Stimulated activated CD8-positive, alpha-beta memory T cell treated with anti-CD3 and anti-CD28 coated beads, Interleukin-4, amount 100 ng/mL, for 1 hour (primary cell): ENCODE measurements at regions not wholly inside any gene's neighbourhood (a gene's known extent, or its start where the extent isn't known, plus 50 kb on each side); places are given as distances from the start of the nearest gene placed in this dataset.

Source experiments
- DNase-seq, 2 donors: peaks; one replicate each; pipeline ENCODE4 v3.0.0-alpha.2; 2020; ENCODE audit warnings: low read depth in 2 of 2, low spot score in 1 of 2

DNA sequence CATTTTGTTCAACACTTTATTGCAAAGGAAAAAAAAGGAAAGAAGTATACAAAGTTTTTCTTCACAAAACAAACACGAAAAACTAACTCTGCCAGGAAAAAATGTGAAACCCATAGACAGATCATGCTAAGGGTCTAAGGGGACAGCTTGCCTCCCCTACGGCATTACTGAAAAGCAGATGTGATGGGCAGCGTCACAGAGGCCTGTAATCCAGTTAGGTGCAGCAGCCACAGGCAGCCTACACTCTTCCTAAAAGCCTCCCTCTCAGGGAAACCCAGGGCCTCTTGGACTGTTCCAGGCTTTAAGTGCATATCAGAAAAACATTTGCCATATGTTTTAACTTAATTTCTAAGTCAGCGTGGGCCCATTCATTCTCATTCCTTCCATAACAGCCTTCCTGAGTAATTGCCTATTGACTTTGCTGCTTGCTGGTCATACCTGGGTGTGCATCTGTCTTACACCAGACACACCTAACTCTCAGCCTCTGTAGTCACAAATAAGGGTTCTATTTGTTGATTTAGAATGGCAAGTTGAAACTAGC, 135.7 kb upstream of the SERP2 start:
- no peak for DNase-seq

GRCh38 chr13:44240611-44241145, 132.9 kb upstream of the SERP2 start:
- DNase-seq: no peak

GRCh38 chr13:44241638-44242037, 132.0 kb upstream of the SERP2 start:
- DNase-seq: no peak

DNA sequence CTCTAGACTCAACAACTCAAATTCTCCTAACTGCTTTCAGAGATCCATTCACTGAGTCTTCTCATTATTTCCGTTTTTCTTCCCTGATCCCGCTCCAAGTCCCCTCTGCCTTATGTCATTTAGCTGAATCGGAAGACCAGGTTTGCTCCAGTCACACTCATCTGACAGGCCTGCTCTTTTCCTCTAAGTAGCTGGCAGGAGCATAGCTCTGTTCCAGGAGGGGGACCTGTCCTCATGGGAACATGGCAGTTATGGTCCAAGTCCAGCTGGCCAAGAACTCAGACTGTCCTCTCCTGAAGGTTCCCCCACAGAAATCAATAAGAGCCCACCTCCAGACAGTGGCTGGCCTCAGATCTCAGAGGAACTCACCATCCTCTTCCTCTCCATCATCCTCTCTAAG, 130.9 kb upstream of the SERP2 start:
- no peak for DNase-seq

- DNase-seq: peak in 1 of 2 donors; percentile 2
These were observed 130.3 kb upstream of the SERP2 start for GRCh38 chr13:44243198-44243857.

- no peak for DNase-seq
These were observed 129.3 kb upstream of the SERP2 start for GRCh38 chr13:44244288-44244687.

- DNase-seq: no peak
These were observed 124.2 kb upstream of the SERP2 start for GRCh38 chr13:44249431-44249836.

GRCh38 chr13:44252938-44253337, 120.7 kb upstream of the SERP2 start:
- DNase-seq: no peak

DNA sequence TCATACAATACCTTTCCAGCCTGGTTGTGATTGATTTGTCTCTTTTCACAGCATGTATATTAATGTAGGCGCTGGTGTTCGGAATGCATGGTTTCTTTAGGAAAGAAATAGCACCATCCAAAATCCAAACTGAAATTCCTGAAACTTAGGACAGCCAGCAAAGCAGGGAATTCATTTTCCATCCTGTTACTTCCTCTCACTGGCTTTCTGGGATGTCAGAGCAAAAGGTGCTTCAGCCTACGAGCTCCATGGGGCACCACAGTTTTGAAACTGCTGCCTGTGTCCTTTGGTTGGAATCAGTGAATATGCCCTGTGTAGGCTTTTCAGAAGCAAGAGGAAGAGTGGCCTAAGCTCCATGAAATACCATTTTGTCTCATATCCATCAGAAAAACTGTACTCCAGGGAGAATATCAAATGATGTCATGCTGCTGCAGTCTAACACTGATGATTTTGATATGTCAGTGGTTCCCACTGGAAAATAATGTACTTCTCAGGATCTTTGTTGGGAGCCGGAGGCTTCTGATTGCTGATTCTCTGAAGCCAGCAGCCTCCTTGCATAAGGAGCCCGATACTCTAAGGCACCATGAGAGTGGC, 117.8 kb upstream of the SERP2 start:
- DNase-seq: no peak

DNA sequence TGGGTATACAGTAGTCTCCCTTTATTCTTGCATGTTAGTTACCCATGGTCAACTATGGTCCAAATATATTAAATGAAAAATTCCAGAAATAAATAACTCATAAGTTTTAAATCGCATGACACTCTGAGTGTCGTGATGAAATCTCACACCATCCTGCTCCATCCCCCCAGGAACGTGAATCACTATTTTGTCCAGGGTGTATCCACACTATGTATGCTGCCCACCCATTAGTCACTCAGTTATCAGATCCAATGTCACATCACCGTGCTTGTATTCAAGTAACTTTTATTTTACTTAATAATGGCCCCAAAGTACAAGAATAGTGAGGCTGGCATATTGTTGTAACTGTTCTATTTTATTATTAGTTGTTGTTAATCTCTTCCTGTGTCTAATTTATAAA, 115.8 kb upstream of the SERP2 start:
- no peak for DNase-seq

DNA sequence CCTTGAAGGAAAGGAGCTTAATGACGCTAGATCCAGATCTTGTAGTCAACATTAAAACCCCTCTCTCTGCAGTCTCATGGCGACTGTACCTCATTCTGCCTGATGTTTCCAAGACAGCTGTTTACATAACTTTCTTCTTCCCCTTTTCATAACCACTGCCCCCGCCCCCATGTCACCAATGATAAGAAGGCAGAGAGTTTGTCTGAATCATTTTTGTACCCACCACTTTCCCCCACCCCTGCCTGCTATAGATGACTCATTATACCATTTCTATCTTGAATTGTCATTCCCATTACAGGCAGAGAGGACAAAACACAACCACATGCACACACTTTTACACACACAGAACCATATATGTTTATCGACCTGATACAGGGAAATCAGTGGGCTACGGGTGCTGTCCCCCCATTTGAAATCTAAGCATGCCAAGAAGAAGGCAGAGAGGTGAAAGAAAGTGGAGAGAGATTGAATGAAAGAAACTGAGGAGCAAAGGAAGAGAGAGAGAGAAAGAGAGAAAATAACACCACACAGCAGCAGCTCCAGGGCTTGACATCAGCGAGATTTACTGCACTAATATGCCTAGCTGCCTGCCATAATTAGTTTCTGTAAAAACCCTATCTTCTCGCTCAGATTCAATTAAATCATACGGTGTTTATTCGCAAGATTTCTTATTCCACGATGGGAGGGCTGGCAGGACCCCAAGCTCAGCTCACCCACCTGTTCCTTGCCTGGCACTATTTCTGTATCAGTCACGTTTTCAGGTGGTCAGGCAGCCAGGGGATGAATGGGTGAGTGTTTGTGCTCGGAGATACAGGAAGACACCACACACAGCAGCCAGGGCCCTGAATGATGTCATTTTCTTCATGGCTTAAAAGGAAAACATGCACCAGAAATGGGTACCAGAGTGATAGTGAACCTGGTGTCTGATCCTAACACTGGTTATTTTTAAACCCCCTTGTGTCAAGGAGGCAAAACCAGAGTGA, 114.3 kb upstream of the SERP2 start:
- DNase-seq: peak; percentile 9 to 48

DNA sequence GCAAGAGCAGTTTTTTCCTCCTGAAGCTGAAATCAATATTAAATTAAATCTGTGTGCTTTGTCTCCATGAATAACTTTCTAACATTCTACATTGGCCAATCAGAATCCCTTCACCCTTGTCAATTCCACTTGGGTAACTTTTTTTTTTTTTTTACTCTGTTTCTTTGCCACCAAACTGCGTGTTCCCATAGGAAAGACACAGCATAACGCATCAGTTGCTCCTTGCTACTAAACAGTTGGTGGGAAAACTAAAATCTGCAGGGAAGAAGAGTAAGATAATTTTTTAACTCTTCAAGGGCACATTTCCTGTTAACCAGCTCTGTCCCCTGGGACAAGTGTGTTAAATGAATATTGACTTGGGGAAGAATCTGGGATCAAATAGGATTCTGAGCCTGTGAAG, 113.3 kb upstream of the SERP2 start:
- no peak for DNase-seq

DNA sequence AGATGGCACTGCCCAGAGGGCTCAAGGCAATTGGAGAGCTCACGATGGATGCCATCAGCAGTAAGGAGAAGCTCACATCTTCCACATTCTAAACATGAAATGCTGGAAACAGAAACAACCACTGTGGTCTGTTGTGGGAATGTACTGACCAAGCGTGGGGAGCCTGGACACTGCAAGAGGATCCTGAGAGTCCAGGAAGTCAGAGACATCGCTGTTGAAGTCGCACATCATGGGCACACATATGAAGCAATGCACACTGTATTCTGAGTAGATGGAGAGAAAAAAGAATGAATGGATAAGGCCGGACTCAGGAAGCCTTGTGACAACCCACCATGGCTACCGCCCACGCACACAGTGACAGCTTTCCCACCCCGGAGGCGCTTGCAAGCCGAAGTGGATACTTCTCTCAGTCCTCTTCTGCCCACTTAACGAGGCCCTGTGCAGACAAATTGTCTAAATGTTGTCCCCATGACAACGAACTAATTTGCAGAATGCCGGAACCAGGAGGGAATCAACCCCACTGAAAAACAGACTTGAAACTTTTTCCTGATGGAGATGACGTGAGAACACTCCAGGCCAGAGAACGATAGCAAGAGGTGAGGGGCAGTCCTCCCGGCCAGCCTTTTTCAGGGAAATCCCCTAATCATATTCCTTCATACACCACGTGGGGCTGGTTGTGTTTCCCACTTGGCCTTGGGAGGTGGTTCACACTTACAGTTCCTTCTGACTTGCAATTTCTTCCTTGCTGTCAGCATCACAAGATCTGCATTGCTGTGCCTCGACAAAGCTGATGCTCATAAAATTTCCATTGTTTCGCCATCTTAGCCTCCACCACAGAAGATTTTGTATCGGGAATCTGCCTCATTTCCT, 109.6 kb upstream of the SERP2 start:
- no peak for DNase-seq

DNA sequence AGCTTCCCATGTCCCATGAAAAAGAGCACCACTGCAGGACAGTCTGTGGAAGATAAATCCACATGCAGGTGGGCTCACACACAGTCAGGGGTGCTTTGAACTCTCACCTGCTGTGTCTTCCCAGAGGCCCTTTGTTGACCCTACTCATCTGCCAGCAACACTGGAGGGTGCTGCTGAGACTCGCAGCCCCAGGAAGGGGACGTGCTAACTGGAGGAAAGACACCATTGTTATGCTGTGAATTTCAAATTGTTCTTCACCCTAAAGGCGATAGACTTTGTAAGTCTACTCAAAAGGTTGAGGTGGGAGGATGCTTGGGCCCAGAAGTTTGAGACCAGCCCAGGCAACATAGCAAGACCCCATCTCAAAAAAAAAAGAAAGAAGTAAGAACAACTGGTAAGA, 107.3 kb upstream of the SERP2 start:
- DNase-seq: no peak

- no peak for DNase-seq
These were observed 106.9 kb upstream of the SERP2 start for GRCh38 chr13:44266772-44267171.

GRCh38 chr13:44267203-44267602, 106.4 kb upstream of the SERP2 start:
- no peak for DNase-seq

DNA sequence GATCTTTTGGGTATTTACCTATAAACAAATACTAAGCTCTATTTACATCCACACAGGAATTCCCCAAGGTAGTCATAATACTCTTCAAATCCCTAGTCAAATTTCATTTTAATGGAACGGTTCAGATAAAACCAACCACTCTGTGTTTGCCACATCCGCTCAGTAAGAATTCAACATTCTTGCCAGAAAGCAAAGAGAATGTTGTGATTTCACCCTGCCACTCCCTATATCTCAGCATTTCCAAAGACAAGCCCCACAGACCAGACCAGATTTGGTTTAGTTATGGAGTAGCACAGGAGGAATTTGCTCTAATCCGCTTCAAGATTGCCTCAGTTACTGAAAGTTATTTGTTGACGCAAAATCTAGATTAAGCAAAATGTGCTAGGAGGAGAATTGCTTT, 105.6 kb upstream of the SERP2 start:
- no peak for DNase-seq

DNA sequence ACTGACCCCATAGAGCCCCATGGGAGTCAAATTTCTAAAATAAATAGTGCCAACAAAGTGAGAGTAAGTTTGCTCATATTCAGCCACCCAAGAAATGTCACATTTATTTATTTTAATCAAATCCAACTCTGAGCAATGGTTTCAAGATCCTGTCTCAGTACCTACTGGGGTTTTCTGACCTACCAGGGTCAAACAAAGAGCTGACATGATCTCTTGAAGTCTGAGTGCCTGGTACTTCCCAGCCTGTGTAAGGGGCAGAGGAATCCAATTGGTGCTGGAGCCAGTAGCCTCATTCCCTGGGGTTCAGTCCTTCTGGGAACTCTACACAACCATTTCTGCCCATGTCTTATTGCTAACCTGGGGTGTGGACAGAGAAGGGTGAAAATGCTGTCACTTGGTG, 104.6 kb upstream of the SERP2 start:
- DNase-seq: no peak

DNA sequence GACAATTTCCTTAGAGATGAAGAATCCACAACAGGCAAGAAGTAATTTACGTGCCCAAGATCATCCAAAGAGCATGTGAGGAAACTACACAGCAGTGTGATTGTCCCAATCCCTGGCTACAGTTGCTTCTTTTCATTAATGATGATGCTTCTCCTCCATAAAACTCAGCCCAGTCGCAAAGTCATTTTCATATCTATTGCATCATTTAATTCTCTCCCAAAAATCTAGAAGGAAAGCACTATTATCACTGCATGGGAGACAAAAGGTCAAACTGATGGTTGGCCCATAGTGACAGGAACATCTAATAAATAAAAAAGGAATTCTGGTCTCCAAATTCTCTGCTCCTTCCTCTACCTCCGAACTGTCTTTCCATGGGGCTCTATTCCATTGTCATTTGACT, 103.5 kb upstream of the SERP2 start:
- DNase-seq: no peak

GRCh38 chr13:44271031-44271455, 102.6 kb upstream of the SERP2 start:
- no peak for DNase-seq

DNA sequence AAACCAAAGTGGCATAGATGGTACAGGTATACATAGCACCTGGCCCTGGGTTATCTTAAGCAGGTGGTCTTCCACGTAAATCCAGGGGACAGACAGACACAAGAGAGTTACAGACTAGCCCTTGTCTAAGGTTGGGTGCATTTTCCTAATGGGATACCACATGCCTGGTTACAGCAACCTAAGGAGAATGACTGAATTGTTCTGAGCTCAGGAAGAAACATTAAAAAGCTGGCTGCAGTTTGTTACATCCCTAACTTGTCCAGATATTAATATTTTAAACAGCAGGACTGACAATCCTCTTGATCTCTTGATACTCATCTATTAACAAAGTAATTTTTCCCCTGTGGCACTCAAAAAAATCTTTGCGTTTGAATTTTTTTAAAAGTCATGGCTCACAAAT, 102.2 kb upstream of the SERP2 start:
- no peak for DNase-seq
